ENCODE measurements at regions not wholly inside any gene's neighbourhood (a gene's known extent, or its start where the extent isn't known, plus 50 kb on each side); places are given as distances from the start of the nearest gene placed in this dataset.

GRCh38 chr13:50365408-50366391, 350.5 kb downstream of the KCNRG start:
- TF ChIP-seq CTCF (conservative IDR thresholded peaks at IDR 0.05 in 1 of 2, IDR thresholded peaks at IDR 0.05 in 1 of 2; ENCODE audit: low read depth in 1 of 2, low read length in 2 of 2) (no peak), EZH2 (IDR thresholded peaks at IDR 0.05; ENCODE audit: low read length, missing control alignments) (no peak)

All from fibroblast of lung (primary cell).